Lower leg skin (tissue), 4 donors: ENCODE measurements at regions not wholly inside any gene's neighbourhood (a gene's known extent, or its start where the extent isn't known, plus 50 kb on each side); places are given as distances from the start of the nearest gene placed in this dataset.

ENCODE experiments used
- DNase-seq, 2 donors: peaks; one replicate each; pipeline ENCODE4 v3.0.0-alpha.2; 2019; ENCODE audit warnings: low spot score in 2 of 2
- H3K4me3 ChIP-seq: fragments of 200-600 bp; sonication (generic); 2 replicates; pipeline ENCODE4 v1.5.1; 2017; ENCODE audit warnings: mild to moderate bottlenecking, low read depth; ENCODE audit not compliant: poor library complexity, severe bottlenecking
- CTCF ChIP-seq, 3 donors: fragments of 450-650 bp; IDR thresholded peaks; one replicate each; pipeline ENCODE4 v1.5.1; 2016; ENCODE audit warnings: antibody characterized with exemption in 3 of 3, mild to moderate bottlenecking in 3 of 3, moderate library complexity in 2 of 3
- POLR2A ChIP-seq, 2 donors: fragments of 450-650 bp; IDR thresholded peaks; one replicate each; pipeline ENCODE4 v1.6.1; 2016 to 2017; ENCODE audit warnings: antibody characterized with exemption in 2 of 2, mild to moderate bottlenecking in 1 of 2, moderate library complexity in 1 of 2
- WGBS, 2 donors: methylation state at CpG; one replicate each; pipeline ENCODE4 v1.1.5; 2018; 5-methylcytosine and 5-hydroxymethylcytosine counted together
- intact Hi-C: fragments of 100-400 bp; cut with DNase I; formaldehyde crosslinking; loops from one replicate; pipeline ENCODE4 v1.15.0; 2023; ENCODE audit warnings: low total_unique reads

GRCh38 chr2:144592500-144593256 is 72.8 kb upstream of the ZEB2 start:
- WGBS, 2 donors: 79 to 80% methylated on average over 8 of the region's 8 CpGs
- TF ChIP-seq CTCF (IDR thresholded peaks at IDR 0.05) (no peak), POLR2A (IDR thresholded peaks at IDR 0.05) (no peak)
- H3K4me3 ChIP-seq: no peak overlapping the region
- intact Hi-C loops: no loop called here
- DNase-seq: no peak

GRCh38 chr2:144587306-144587705 is 67.4 kb upstream of the ZEB2 start:
- no peak for DNase-seq
- H3K4me3 ChIP-seq: no peak overlapping the region
- intact Hi-C loops: no loop called here
- 86 to 90% methylated on average over 1 of the region's 1 CpG for WGBS, 2 donors
- TF ChIP-seq CTCF (IDR thresholded peaks at IDR 0.05) (no peak), POLR2A (IDR thresholded peaks at IDR 0.05) (no peak)

GRCh38 chr2:144586476-144586875 is 66.6 kb upstream of the ZEB2 start:
- DNase-seq: no peak
- intact Hi-C loops: no loop called here
- H3K4me3 ChIP-seq: no peak overlapping the region
- no peak for TF ChIP-seq POLR2A (IDR thresholded peaks at IDR 0.05)
- WGBS, 2 donors: 89 to 92% methylated on average over 2 of the region's 2 CpGs

DNA sequence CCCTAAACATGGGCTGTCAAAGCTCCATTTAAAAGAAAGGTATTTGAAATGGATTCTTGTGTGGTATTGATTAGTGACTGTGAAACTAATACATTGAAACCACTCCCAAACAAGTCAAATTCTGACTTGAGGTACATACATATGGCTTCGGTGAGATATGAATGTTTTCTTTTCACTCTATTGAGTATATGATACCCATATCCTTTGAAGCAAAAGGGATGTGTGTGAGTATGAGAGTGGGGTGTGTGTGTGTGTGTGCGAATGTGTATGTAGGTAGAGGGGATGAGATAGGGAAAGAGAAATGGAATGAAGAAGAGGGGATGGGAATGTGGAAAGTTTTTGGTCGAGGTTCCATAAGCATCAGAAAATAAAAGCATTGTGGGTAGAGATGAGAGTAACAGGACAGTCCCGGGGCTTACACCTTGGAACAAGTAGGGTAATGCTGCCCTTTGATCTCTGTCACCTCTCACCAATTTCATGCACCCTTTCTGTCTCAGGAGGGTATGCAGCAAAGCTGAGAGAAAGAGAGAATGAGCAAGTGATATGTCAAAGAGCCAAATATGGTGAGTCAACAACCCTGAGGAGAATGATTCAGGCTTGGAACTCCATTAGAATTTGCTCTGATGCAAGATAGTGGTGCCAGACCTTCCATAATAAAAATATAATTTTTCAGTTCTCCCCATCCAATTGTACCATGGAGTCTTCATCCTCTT is 64.0 kb upstream of the ZEB2 start:
- no peak for TF ChIP-seq POLR2A (IDR thresholded peaks at IDR 0.05)
- TF ChIP-seq CTCF (IDR thresholded peaks at IDR 0.05): no peak
- WGBS, 2 donors: 86% methylated on average over 4 of the region's 4 CpGs
- H3K4me3 ChIP-seq: no peak overlapping the region
- DNase-seq: no peak
- intact Hi-C loops: no loop called here

DNA sequence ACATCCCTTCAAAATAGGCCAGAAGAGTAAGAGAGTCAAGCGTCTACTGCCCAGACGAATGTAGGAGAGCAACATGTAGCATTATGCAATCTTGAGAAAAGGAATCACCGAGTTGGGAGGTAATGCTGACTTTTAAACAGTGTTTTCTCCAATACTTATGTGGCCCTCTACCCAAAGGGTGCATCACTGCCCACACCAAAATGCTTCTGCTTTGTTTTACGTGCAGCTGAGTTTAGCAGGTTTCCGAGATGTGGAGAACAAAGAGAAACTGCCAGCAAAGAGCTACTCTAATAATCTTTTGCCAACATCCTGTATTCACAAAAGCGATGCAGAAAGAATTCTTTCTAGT is 63.4 kb upstream of the ZEB2 start:
- no peak overlapping the region for H3K4me3 ChIP-seq
- intact Hi-C loops: no loop called here
- WGBS, 2 donors: 79% methylated on average over 6 of the region's 6 CpGs
- no peak for TF ChIP-seq CTCF (IDR thresholded peaks at IDR 0.05)
- TF ChIP-seq POLR2A (IDR thresholded peaks at IDR 0.05): no peak
- no peak for DNase-seq

DNA sequence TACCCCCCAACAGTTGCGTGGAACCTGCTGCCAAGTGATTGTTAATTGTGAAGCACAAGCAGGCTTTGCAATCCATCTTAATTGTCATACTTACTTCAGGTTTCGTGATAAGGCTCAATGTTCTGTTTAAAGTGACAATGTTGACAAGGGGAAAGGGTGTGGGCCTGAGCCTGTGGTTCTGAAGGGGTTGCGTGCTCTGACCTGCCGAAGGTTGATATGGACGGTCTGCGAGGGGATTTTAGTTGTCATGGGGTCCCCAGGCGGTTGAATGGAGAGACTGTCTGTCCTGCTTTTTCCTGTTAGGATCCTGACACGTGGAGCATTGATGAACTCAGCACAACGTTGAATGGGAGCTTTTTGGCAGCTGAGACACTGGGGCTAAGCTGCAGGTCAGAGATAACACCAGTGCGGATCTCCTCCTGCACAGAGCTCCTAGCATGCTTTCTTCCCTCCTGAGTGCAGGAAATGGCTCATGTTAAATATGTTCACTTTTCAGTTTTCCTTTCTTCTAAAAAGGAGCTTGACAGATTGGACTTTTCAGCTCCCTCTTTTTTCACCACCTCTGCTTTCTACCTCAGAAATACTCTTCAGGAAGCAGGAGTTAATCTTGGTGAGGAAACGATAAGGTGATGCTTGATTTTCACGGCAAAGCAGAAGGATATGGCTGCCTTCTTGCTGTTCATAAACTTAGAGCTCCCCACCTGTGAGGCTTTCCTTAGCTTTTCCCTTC is 62.9 kb upstream of the ZEB2 start:
- intact Hi-C loops: no loop called here
- H3K4me3 ChIP-seq: no peak overlapping the region
- no peak for TF ChIP-seq CTCF (IDR thresholded peaks at IDR 0.05)
- WGBS, 2 donors: 73 to 78% methylated on average over 12 of the region's 12 CpGs
- DNase-seq: no peak
